ENCODE measurements at regions not wholly inside any gene's neighbourhood (a gene's known extent, or its start where the extent isn't known, plus 50 kb on each side); places are given as distances from the start of the nearest gene placed in this dataset.

GRCh38 chr7:41889472-41889871 is 186.6 kb upstream of the INHBA start:
- Histone ChIP-seq H3K9ac (ENCODE audit: insufficient read length) (no peak overlapping the region), H3K36me3 (ENCODE audit: insufficient read depth, low read length) (no peaks in the 10 kb centered on the region), H3K4me3 (no peak overlapping the region), H3K9me3 (ENCODE audit: low read depth, low read length) (no peaks in the 10 kb centered on the region), H3K27ac (no peak overlapping the region)
- TF ChIP-seq FOXP2 (optimal IDR thresholded peaks at IDR 0.05; ENCODE audit: control extremely low read depth, extremely low read length, insufficient read depth), result no peak
- TF ChIP-seq POLR2AphosphoS5 (IDR thresholded peaks at IDR 0.05; ENCODE audit: borderline replicate concordance, low read depth, low read length), result no peak
- TF ChIP-seq EZH2 (IDR thresholded peaks at IDR 0.05), result no peak
- DNase-seq (ENCODE audit: low read depth, low spot score), result no peak

GRCh38 chr7:41889040-41889439 is 186.2 kb upstream of the INHBA start:
- Histone ChIP-seq H3K36me3 (ENCODE audit: insufficient read depth, low read length) (no peaks in the 10 kb centered on the region), H3K27ac (no peak overlapping the region), H3K9me3 (ENCODE audit: low read depth, low read length) (no peaks in the 10 kb centered on the region), H3K9ac (ENCODE audit: insufficient read length) (no peak overlapping the region), H3K4me3 (no peak overlapping the region)
- TF ChIP-seq POLR2AphosphoS5 (IDR thresholded peaks at IDR 0.05; ENCODE audit: borderline replicate concordance, low read depth, low read length) (no peak), FOXP2 (optimal IDR thresholded peaks at IDR 0.05; ENCODE audit: control extremely low read depth, extremely low read length, insufficient read depth) (no peak)
- no peak for DNase-seq (ENCODE audit: low read depth, low spot score)

DNA sequence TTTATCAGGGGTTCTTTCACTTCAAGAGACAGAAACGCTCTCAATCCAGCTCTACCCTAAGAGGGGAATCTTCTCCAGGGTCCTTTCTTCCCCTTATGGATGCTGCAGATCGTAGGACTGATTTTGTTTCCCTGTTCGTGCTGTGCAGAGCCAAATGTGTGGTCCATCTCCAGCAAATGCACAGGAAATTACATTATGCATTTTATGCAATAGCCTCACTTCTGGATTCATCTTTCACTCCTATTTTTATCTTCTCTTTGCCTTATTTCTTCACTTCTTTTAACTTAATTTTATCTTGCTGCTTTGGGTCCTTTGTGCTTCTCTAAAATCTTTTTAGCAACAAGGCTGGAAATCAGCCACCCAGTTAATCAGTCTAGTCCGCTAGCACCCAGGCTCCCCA is 184.5 kb upstream of the INHBA start:
- no peak overlapping the region for H3K9ac ChIP-seq (ENCODE audit: insufficient read length)
- H3K36me3 ChIP-seq (ENCODE audit: insufficient read depth, low read length), result no peaks in the 10 kb centered on the region
- no peak overlapping the region for H3K27ac ChIP-seq
- TF ChIP-seq POLR2AphosphoS5 (IDR thresholded peaks at IDR 0.05; ENCODE audit: borderline replicate concordance, low read depth, low read length) (no peak), EZH2 (IDR thresholded peaks at IDR 0.05) (no peak)
- H3K9me3 ChIP-seq (ENCODE audit: low read depth, low read length), result no peaks in the 10 kb centered on the region
- no peak for DNase-seq (ENCODE audit: low read depth, low spot score)
- H3K4me3 ChIP-seq, result no peak overlapping the region

DNA sequence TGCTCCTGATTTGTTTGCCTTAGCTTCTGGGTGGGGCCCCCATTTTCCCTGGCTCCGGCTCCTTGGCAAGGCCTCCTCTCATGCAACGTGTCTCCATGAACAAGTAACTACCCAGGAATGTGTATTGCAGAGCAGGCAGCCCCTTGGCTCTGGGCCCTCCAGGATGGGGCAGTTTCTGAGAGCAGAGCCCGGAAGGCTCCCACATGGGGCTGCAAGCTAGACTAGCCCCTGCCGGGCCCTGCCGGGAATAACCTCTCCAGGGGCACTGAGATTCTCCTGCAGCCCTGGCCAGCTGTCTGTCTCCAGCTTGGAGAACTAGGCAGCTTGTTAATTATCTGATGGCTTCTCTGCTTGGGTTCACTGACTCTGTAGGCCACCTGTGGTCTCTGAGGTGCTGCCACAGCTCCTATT is 184.0 kb upstream of the INHBA start:
- no peaks in the 10 kb centered on the region for H3K9me3 ChIP-seq (ENCODE audit: low read depth, low read length)
- H3K9ac ChIP-seq (ENCODE audit: insufficient read length), result no peak overlapping the region
- H3K36me3 ChIP-seq (ENCODE audit: insufficient read depth, low read length), result no peaks in the 10 kb centered on the region
- no peak overlapping the region for H3K27ac ChIP-seq
- no peak for DNase-seq (ENCODE audit: low read depth, low spot score)
- TF ChIP-seq FOXP2 (optimal IDR thresholded peaks at IDR 0.05; ENCODE audit: control extremely low read depth, extremely low read length, insufficient read depth) (no peak), POLR2AphosphoS5 (IDR thresholded peaks at IDR 0.05; ENCODE audit: borderline replicate concordance, low read depth, low read length) (no peak), EZH2 (IDR thresholded peaks at IDR 0.05) (no peak)
- no peak overlapping the region for H3K4me3 ChIP-seq

GRCh38 chr7:41886262-41886900 is 183.5 kb upstream of the INHBA start:
- no peak overlapping the region for H3K9ac ChIP-seq (ENCODE audit: insufficient read length)

DNA sequence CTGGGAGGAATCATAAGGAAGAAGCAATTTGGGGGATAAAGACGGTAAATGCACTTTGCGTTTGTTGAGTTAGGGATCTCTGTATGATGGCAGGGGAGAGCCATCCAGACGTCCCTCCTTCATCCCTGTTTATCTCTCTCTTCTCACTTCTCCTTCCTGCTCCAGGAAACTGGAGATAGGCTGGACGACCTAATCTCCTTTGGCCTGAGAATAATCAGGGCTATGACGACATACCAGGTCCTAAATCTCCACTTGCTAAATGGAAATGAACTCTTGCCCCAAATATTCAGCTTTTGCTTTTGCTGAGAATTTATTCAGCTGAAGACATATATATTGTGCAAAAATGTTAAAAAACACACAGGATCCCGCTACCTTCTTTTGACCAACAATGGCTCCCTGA is 182.9 kb upstream of the INHBA start:
- TF ChIP-seq EZH2 (IDR thresholded peaks at IDR 0.05), result no peak
- TF ChIP-seq FOXP2 (optimal IDR thresholded peaks at IDR 0.05; ENCODE audit: control extremely low read depth, extremely low read length, insufficient read depth), result no peak
- TF ChIP-seq POLR2AphosphoS5 (IDR thresholded peaks at IDR 0.05; ENCODE audit: borderline replicate concordance, low read depth, low read length), result no peak
- Histone ChIP-seq H3K9me3 (ENCODE audit: low read depth, low read length) (no peaks in the 10 kb centered on the region), H3K36me3 (ENCODE audit: insufficient read depth, low read length) (no peaks in the 10 kb centered on the region), H3K4me3 (no peak overlapping the region), H3K9ac (ENCODE audit: insufficient read length) (no peak overlapping the region), H3K27ac (no peak overlapping the region)
- DNase-seq (ENCODE audit: low read depth, low spot score), result no peak

More at GRCh38 chr7:41886262-41886900, 183.5 kb upstream of the INHBA start:
- H3K9me3 ChIP-seq (ENCODE audit: low read depth, low read length), result no peaks in the 10 kb centered on the region
- H3K36me3 ChIP-seq (ENCODE audit: insufficient read depth, low read length), result no peaks in the 10 kb centered on the region
- H3K27ac ChIP-seq, result no peak overlapping the region
- DNase-seq (ENCODE audit: low read depth, low spot score), result no peak
- H3K4me3 ChIP-seq, result no peak overlapping the region
- TF ChIP-seq EZH2 (IDR thresholded peaks at IDR 0.05) (no peak), FOXP2 (optimal IDR thresholded peaks at IDR 0.05; ENCODE audit: control extremely low read depth, extremely low read length, insufficient read depth) (no peak), POLR2AphosphoS5 (IDR thresholded peaks at IDR 0.05; ENCODE audit: borderline replicate concordance, low read depth, low read length) (no peak)

GRCh38 chr7:41885078-41885477 is 182.2 kb upstream of the INHBA start:
- no peak overlapping the region for H3K27ac ChIP-seq
- TF ChIP-seq POLR2AphosphoS5 (IDR thresholded peaks at IDR 0.05; ENCODE audit: borderline replicate concordance, low read depth, low read length) (no peak), EZH2 (IDR thresholded peaks at IDR 0.05) (no peak), FOXP2 (optimal IDR thresholded peaks at IDR 0.05; ENCODE audit: control extremely low read depth, extremely low read length, insufficient read depth) (no peak)
- H3K36me3 ChIP-seq (ENCODE audit: insufficient read depth, low read length), result no peaks in the 10 kb centered on the region
- H3K9ac ChIP-seq (ENCODE audit: insufficient read length), result no peak overlapping the region
- no peaks in the 10 kb centered on the region for H3K9me3 ChIP-seq (ENCODE audit: low read depth, low read length)
- DNase-seq (ENCODE audit: low read depth, low spot score), result no peak
- no peak overlapping the region for H3K4me3 ChIP-seq

GRCh38 chr7:41882745-41883420 is 180.0 kb upstream of the INHBA start:
- no peaks in the 10 kb centered on the region for H3K36me3 ChIP-seq (ENCODE audit: insufficient read depth, low read length)
- no peak overlapping the region for H3K9ac ChIP-seq (ENCODE audit: insufficient read length)
- no peak overlapping the region for H3K27ac ChIP-seq
- TF ChIP-seq POLR2AphosphoS5 (IDR thresholded peaks at IDR 0.05; ENCODE audit: borderline replicate concordance, low read depth, low read length), result no peak
- TF ChIP-seq EZH2 (IDR thresholded peaks at IDR 0.05), result no peak
- no peak for DNase-seq (ENCODE audit: low read depth, low spot score)
- no peaks in the 10 kb centered on the region for H3K9me3 ChIP-seq (ENCODE audit: low read depth, low read length)
- H3K4me3 ChIP-seq, result no peak overlapping the region

DNA sequence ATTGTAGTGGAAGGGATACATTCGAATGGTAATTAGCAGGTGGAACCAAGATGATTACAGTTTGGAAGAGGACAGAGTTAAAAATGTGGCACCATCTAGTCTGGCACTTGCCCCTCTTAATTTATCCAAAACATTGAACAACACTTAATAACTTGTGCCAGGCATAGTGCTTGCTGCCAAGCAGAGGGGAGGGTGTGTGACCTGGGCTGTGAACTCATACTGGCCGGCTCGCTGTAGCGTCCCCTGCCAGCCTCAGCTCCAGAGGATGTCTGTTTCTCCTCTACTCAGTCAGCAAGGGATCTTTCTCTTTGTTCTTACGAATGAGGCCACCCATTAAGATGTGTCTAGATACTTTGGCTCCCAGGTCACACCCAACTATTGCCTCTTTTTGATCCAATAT is 179.4 kb upstream of the INHBA start:
- no peak overlapping the region for H3K27ac ChIP-seq
- no peak for TF ChIP-seq POLR2AphosphoS5 (IDR thresholded peaks at IDR 0.05; ENCODE audit: borderline replicate concordance, low read depth, low read length)
- no peak for TF ChIP-seq FOXP2 (optimal IDR thresholded peaks at IDR 0.05; ENCODE audit: control extremely low read depth, extremely low read length, insufficient read depth)
- no peak for TF ChIP-seq EZH2 (IDR thresholded peaks at IDR 0.05)
- H3K9me3 ChIP-seq (ENCODE audit: low read depth, low read length), result no peaks in the 10 kb centered on the region
- DNase-seq (ENCODE audit: low read depth, low spot score), result no peak
- H3K9ac ChIP-seq (ENCODE audit: insufficient read length), result no peak overlapping the region
- no peak overlapping the region for H3K4me3 ChIP-seq
- no peaks in the 10 kb centered on the region for H3K36me3 ChIP-seq (ENCODE audit: insufficient read depth, low read length)

All from SK-N-MC (cell line).